Thoracic aorta (tissue), 2 donors: ENCODE measurements at regions not wholly inside any gene's neighbourhood (a gene's known extent, or its start where the extent isn't known, plus 50 kb on each side); places are given as distances from the start of the nearest gene placed in this dataset.

Experiments
- ATAC-seq: fragments of 150-250 bp; one replicate; pipeline ENCODE4 v1.8.0; 2017; ENCODE audit warnings: low read depth; ENCODE audit not compliant: insufficient number of reproducible peaks, low FRiP score
- DNase-seq: peaks from one replicate; pipeline ENCODE4 v3.0.0-alpha.2; 2020; ENCODE audit warnings: low spot score
- H3K27ac ChIP-seq, 2 donors: fragments of 200-600 bp; sonication (generic); 1 replicate in 1 of 2; 2 replicates in 1 of 2; pipeline ENCODE4 v1.5.1; 2016; ENCODE audit warnings: mild to moderate bottlenecking in 2 of 2, moderate library complexity in 2 of 2
- H3K27me3 ChIP-seq: fragments of 200-600 bp; sonication (generic); replicated peaks from 2 replicates; pipeline ENCODE4 v1.6.0; 2016; ENCODE audit warnings: mild to moderate bottlenecking; ENCODE audit not compliant: insufficient read depth
- H3K36me3 ChIP-seq: fragments of 200-600 bp; sonication (generic); one replicate; pipeline ENCODE4 v1.5.1; 2016
- H3K4me1 ChIP-seq, 2 donors: fragments of 200-600 bp; sonication (generic); 1 replicate in 1 of 2; 2 replicates in 1 of 2; pipeline versions ENCODE4 v1.5.1 to v1.6.0; 2016; ENCODE audit warnings: low read depth in 2 of 2, mild to moderate bottlenecking in 1 of 2; ENCODE audit not compliant: control insufficient read depth in 1 of 2
- H3K4me3 ChIP-seq: fragments of 200-600 bp; sonication (generic); 2 replicates; pipeline ENCODE4 v1.5.1; 2016; ENCODE audit warnings: mild to moderate bottlenecking
- H3K9me3 ChIP-seq: fragments of 200-600 bp; sonication (generic); 2 replicates; pipeline ENCODE4 v1.5.1; 2016
- CTCF ChIP-seq: fragments of 200-600 bp; sonication (generic); IDR thresholded peaks from one replicate; pipeline ENCODE4 v1.5.1; 2019; ENCODE audit warnings: antibody characterized with exemption

- no peaks in the 10 kb centered on the region for H3K4me1 ChIP-seq
- DNase-seq: no peak
- TF ChIP-seq CTCF: no peak
- H3K4me3 ChIP-seq: no peak overlapping the region
- ATAC-seq: no peak
- H3K27me3 ChIP-seq: no peaks in the 10 kb centered on the region
- no peaks in the 10 kb centered on the region for H3K36me3 ChIP-seq
- no peak overlapping the region for H3K27ac ChIP-seq
- no peaks in the 10 kb centered on the region for H3K9me3 ChIP-seq
Measured at GRCh38 chr9:118721276-118721675, 648.0 kb downstream of the BRINP1 start.

DNA sequence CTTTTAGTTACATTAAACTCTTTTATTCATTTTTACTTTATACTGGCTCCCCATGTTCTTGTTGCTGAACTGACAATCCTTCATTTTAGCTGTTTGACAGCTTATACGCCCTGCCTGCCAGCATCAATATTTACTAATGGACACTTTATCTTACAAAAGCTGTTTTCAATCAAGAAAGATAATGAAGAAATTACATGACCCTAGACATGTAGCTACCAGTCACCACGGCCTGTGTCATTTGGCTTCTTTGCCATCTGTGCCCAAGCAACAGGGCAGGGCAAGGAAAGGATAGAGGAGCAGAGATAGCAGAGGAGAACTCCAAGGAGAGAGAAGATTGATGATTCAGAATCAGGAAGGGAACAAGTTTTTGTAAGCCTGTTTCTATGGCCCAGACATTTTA is 647.3 kb downstream of the BRINP1 start:
- no peaks in the 10 kb centered on the region for H3K9me3 ChIP-seq
- H3K4me1 ChIP-seq: no peaks in the 10 kb centered on the region
- H3K27ac ChIP-seq: no peak overlapping the region
- DNase-seq (no peak), ATAC-seq (no peak)
- H3K36me3 ChIP-seq: no peaks in the 10 kb centered on the region
- no peaks in the 10 kb centered on the region for H3K27me3 ChIP-seq
- no peak for TF ChIP-seq CTCF
- H3K4me3 ChIP-seq: no peak overlapping the region

GRCh38 chr9:118729981-118730380 is 639.3 kb downstream of the BRINP1 start:
- Histone ChIP-seq H3K9me3 (no peaks in the 10 kb centered on the region), H3K27ac (no peak overlapping the region), H3K4me1 (no peaks in the 10 kb centered on the region), H3K36me3 (no peaks in the 10 kb centered on the region), H3K27me3 (no peaks in the 10 kb centered on the region), H3K4me3 (no peak overlapping the region)
- ATAC-seq (no peak), DNase-seq (no peak)
- no peak for TF ChIP-seq CTCF

DNA sequence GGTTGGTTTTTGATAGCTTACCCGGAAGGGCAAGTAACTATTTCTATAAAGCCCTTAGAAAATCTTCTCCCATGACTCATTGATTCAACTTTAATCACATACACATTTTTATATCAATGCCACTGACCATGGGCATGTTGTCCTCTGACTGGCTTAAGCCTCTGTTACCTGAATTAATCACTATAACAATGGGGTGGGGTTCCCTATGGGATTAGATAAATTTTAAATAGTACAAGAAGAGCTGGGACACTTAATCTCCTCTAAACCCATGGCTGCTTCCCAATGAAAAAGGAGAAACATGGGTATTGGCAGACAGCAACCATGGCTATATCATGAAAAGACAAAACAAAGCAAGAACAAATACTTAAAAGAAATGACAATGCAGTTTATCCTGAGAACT is 636.2 kb downstream of the BRINP1 start:
- no peaks in the 10 kb centered on the region for H3K9me3 ChIP-seq
- H3K27me3 ChIP-seq: no peaks in the 10 kb centered on the region
- H3K4me1 ChIP-seq: no peaks in the 10 kb centered on the region
- no peak for TF ChIP-seq CTCF
- no peaks in the 10 kb centered on the region for H3K36me3 ChIP-seq
- ATAC-seq: no peak
- no peak for DNase-seq
- H3K4me3 ChIP-seq: no peak overlapping the region
- H3K27ac ChIP-seq: no peak overlapping the region

DNA sequence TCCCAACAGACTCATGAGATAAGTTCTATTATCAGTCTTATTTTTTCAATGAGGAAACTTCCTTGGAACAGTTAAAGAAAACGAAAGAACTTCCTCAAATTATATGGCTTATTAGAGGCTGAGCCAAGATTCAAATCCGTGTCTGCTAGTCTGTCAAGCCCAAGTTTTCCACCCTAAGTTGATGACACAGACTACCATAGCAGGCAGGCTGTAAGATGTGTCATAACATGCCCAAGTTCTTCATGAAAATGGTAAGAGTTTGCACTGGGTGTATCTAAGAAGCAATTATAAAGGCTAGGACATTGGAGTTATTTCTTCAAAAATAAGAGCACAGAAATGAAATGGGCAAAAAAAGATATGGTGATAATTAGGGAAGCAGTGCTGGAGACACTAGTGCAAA is 634.5 kb downstream of the BRINP1 start:
- Histone ChIP-seq H3K27ac (no peak overlapping the region), H3K36me3 (no peaks in the 10 kb centered on the region), H3K4me3 (no peak overlapping the region), H3K27me3 (no peaks in the 10 kb centered on the region), H3K4me1 (no peaks in the 10 kb centered on the region), H3K9me3 (no peaks in the 10 kb centered on the region)
- ATAC-seq (no peak), DNase-seq (no peak)
- no peak for TF ChIP-seq CTCF
